MM.1S (cell line): ENCODE measurements at regions not wholly inside any gene's neighbourhood (a gene's known extent, or its start where the extent isn't known, plus 50 kb on each side); places are given as distances from the start of the nearest gene placed in this dataset.

Source experiments
- DNase-seq: peaks from one replicate; pipeline ENCODE4 v3.0.0-alpha.2; 2015
- H2AFZ ChIP-seq: fragments of 300-600 bp; sonication (generic); 2 replicates; pipeline ENCODE4 v1.6.0; 2016; ENCODE audit warnings: antibody characterized with exemption, low read length
- H3F3A ChIP-seq: fragments of 300-600 bp; sonication (generic); 2 replicates; pipeline ENCODE4 v1.6.1; 2016; ENCODE audit warnings: mild to moderate bottlenecking, antibody characterized with exemption, low read length, moderate library complexity, mixed read lengths; ENCODE audit not compliant: insufficient read depth
- H3K27ac ChIP-seq: fragments of 300-600 bp; sonication (generic); 2 replicates; pipeline ENCODE4 v1.5.1; 2016; ENCODE audit warnings: mild to moderate bottlenecking, low read length
- H3K27me3 ChIP-seq: fragments of 300-600 bp; sonication (generic); replicated peaks from 2 replicates; pipeline ENCODE4 v1.6.0; 2016; ENCODE audit warnings: low read length; ENCODE audit not compliant: insufficient read depth
- H3K36me3 ChIP-seq: fragments of 300-600 bp; sonication (generic); replicated peaks from 2 replicates; pipeline ENCODE4 v1.6.1; 2016; ENCODE audit warnings: mild to moderate bottlenecking, low read length, mixed read lengths; ENCODE audit not compliant: insufficient read depth
- H3K4me1 ChIP-seq: fragments of 300-600 bp; sonication (generic); 2 replicates; pipeline ENCODE4 v1.6.1; 2016; ENCODE audit warnings: low read length, mixed read lengths
- H3K4me2 ChIP-seq: fragments of 300-600 bp; sonication (generic); 2 replicates; pipeline ENCODE4 v1.6.0; 2016; ENCODE audit warnings: low read depth, low read length
- H3K4me3 ChIP-seq: fragments of 300-600 bp; sonication (generic); 2 replicates; pipeline ENCODE4 v1.5.1; 2016; ENCODE audit warnings: low read length, mixed read lengths
- H3K79me2 ChIP-seq: fragments of 300-600 bp; sonication (generic); 2 replicates; pipeline ENCODE4 v1.6.1; 2016; ENCODE audit warnings: mixed run types, low read length, mixed read lengths
- H3K9ac ChIP-seq: fragments of 300-600 bp; sonication (generic); 2 replicates; pipeline ENCODE4 v1.6.1; 2016; ENCODE audit warnings: low read length, mixed read lengths
- H3K9me2 ChIP-seq: fragments of 300-600 bp; sonication (generic); replicated peaks from 2 replicates; pipeline ENCODE4 v1.6.1; 2016; ENCODE audit warnings: mild to moderate bottlenecking, low read length, mixed read lengths; ENCODE audit not compliant: insufficient read depth
- H3K9me3 ChIP-seq: fragments of 300-600 bp; sonication (generic); replicated peaks from 2 replicates; pipeline ENCODE4 v1.6.1; 2016; ENCODE audit warnings: mild to moderate bottlenecking, low read length, mixed read lengths; ENCODE audit not compliant: insufficient read depth
- H4K20me1 ChIP-seq: fragments of 300-600 bp; sonication (generic); 2 replicates; pipeline ENCODE4 v1.6.1; 2016; ENCODE audit warnings: mild to moderate bottlenecking, low read length, moderate library complexity, mixed read lengths; ENCODE audit not compliant: insufficient read depth
- EZH2 ChIP-seq: fragments of 300-600 bp; sonication (generic); optimal IDR thresholded peaks from 2 replicates; pipeline ENCODE3; 2017; ENCODE audit warnings: low read depth, mild to moderate bottlenecking, antibody characterized with exemption, low read length, mixed read lengths
- EZH2phosphoT487 ChIP-seq: fragments of 300-600 bp; sonication (generic); IDR thresholded peaks from 2 replicates; pipeline ENCODE4 v1.6.1; 2018; ENCODE audit warnings: antibody characterized with exemption, low read length
- TF ChIP-seq, protein P1 (sequence below): fragments of 300-600 bp; sonication (generic); IDR thresholded peaks from 2 replicates; pipeline ENCODE4 v1.5.1; 2016; ENCODE audit warnings: antibody characterized with exemption, low read length, mixed read lengths

DNA sequence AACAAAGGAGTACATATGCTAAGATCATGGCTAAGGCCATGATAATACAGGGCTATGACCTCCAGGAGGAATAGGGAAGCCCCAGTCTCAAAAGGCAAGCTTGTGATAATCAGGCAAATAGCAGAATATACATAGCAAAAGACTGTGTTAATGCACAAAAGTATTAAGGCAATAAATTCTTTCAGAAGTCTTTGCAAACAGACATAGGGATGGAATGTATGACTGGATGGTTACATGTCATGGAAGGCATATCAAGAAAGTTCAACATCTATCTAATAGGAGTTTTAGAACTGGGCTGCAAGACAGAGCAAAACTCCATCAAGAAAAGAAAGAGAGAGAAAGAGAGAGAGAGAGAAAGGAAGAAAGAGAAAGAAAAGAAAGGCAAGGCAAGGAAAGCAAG is 264.5 kb upstream of the CDH6 start:
- H3K4me3 ChIP-seq = no peak overlapping the region
- no peaks in the 10 kb centered on the region for H3K4me1 ChIP-seq
- no peaks in the 10 kb centered on the region for H4K20me1 ChIP-seq
- DNase-seq = no peak
- H3K36me3 ChIP-seq = no peaks in the 10 kb centered on the region
- H3K79me2 ChIP-seq = no peaks in the 10 kb centered on the region
- H2AFZ ChIP-seq = no peak overlapping the region
- no peak overlapping the region for H3K9ac ChIP-seq
- no peak overlapping the region for H3K27ac ChIP-seq
- H3K9me3 ChIP-seq = no peaks in the 10 kb centered on the region
- H3K27me3 ChIP-seq = no peaks in the 10 kb centered on the region
- H3F3A ChIP-seq = no peaks in the 10 kb centered on the region
- TF ChIP-seq, protein P1, sequence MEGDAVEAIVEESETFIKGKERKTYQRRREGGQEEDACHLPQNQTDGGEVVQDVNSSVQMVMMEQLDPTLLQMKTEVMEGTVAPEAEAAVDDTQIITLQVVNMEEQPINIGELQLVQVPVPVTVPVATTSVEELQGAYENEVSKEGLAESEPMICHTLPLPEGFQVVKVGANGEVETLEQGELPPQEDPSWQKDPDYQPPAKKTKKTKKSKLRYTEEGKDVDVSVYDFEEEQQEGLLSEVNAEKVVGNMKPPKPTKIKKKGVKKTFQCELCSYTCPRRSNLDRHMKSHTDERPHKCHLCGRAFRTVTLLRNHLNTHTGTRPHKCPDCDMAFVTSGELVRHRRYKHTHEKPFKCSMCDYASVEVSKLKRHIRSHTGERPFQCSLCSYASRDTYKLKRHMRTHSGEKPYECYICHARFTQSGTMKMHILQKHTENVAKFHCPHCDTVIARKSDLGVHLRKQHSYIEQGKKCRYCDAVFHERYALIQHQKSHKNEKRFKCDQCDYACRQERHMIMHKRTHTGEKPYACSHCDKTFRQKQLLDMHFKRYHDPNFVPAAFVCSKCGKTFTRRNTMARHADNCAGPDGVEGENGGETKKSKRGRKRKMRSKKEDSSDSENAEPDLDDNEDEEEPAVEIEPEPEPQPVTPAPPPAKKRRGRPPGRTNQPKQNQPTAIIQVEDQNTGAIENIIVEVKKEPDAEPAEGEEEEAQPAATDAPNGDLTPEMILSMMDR = no peak
- TF ChIP-seq EZH2 = no peak
- no peak for TF ChIP-seq EZH2phosphoT487
- no peak overlapping the region for H3K4me2 ChIP-seq
- H3K9me2 ChIP-seq = no peaks in the 10 kb centered on the region

DNA sequence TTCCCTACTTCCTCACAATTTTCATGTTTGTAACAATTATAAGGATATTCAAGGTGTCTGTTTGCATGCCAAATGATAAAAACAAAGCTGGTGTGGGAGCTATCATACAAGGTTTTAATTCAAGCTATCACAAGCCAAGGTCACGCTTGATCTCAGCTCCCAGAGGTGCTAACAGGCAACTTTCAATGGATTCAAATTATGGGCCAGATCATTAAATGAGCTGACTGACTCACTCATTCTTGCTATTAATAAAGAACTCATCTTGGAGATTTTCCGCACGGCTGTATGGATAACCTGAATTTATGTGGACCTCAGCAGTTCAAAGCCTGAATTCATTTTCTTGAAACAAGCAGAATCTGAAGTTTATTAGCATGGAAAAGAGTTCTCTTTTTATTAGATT is 267.3 kb upstream of the CDH6 start:
- no peak overlapping the region for H3K27ac ChIP-seq
- H3K4me1 ChIP-seq = no peaks in the 10 kb centered on the region
- no peak overlapping the region for H3K4me3 ChIP-seq
- no peak for TF ChIP-seq EZH2phosphoT487
- TF ChIP-seq EZH2 = no peak
- TF ChIP-seq, protein P1 = no peak
- no peak overlapping the region for H3K4me2 ChIP-seq
- no peaks in the 10 kb centered on the region for H3K36me3 ChIP-seq
- no peaks in the 10 kb centered on the region for H4K20me1 ChIP-seq
- no peaks in the 10 kb centered on the region for H3K79me2 ChIP-seq
- H3K9ac ChIP-seq = no peak overlapping the region
- H3K9me2 ChIP-seq = no peaks in the 10 kb centered on the region
- H2AFZ ChIP-seq = no peak overlapping the region
- H3K27me3 ChIP-seq = no peaks in the 10 kb centered on the region
- no peak for DNase-seq
- H3K9me3 ChIP-seq = no peaks in the 10 kb centered on the region
- no peaks in the 10 kb centered on the region for H3F3A ChIP-seq

DNA sequence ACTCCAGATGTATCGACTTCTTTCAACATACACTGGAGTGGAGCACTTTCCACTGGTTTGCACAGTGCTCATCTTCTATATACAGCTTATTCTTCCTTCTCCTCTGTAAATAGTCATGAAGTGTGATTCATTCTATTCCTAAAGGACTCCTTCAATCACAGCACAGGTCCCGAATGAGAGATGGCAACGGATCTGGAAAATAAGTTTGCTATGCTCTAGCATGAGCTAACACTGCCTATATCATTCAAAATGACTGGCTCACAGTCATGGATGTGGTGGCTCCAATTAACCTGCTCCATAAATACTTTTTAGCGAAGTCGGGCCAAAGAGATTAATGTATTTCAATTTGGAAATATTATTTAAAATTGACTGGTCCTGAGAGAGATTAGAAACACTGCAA is 272.1 kb upstream of the CDH6 start:
- no peak overlapping the region for H2AFZ ChIP-seq
- H4K20me1 ChIP-seq = no peaks in the 10 kb centered on the region
- DNase-seq = no peak
- TF ChIP-seq, protein P1 = no peak
- no peak for TF ChIP-seq EZH2phosphoT487
- TF ChIP-seq EZH2 = no peak
- no peaks in the 10 kb centered on the region for H3K27me3 ChIP-seq
- H3K36me3 ChIP-seq = no peaks in the 10 kb centered on the region
- H3K4me2 ChIP-seq = no peak overlapping the region
- H3K9me3 ChIP-seq = no peaks in the 10 kb centered on the region
- H3K9me2 ChIP-seq = no peaks in the 10 kb centered on the region
- no peaks in the 10 kb centered on the region for H3K4me1 ChIP-seq
- H3K79me2 ChIP-seq = no peaks in the 10 kb centered on the region
- no peak overlapping the region for H3K9ac ChIP-seq
- no peak overlapping the region for H3K27ac ChIP-seq
- no peak overlapping the region for H3K4me3 ChIP-seq
- H3F3A ChIP-seq = no peaks in the 10 kb centered on the region

DNA sequence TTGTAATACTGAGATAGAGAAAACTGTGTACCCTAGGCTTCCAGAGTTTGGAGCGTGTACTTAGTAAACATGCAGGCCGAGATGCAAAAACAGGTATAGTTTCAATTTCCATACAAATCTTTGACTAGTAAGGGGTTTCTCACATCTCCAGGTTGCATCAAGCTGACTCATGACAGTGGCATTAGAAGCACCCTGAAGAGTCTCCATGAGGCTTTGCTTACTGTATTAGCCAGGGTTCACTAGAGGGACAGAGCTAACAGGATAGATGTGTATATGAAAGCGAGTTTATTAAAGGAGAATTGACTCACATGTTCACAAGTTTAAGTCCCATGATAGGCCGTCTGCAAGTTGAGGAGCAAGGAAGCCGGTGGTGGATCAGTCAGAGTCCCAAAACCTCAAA is 275.3 kb upstream of the CDH6 start:
- TF ChIP-seq EZH2 (no peak), EZH2phosphoT487 (no peak)
- TF ChIP-seq, protein P1 = no peak
- Histone ChIP-seq H3K27ac (no peak overlapping the region), H3K79me2 (no peaks in the 10 kb centered on the region), H3K27me3 (no peaks in the 10 kb centered on the region), H3K9ac (no peak overlapping the region), H3K9me2 (no peaks in the 10 kb centered on the region), H3K9me3 (no peaks in the 10 kb centered on the region), H2AFZ (no peak overlapping the region), H3K36me3 (no peaks in the 10 kb centered on the region), H4K20me1 (no peaks in the 10 kb centered on the region), H3K4me3 (no peak overlapping the region), H3F3A (no peaks in the 10 kb centered on the region), H3K4me1 (no peaks in the 10 kb centered on the region), H3K4me2 (no peak overlapping the region)
- peak; percentile 37 for DNase-seq
